Keratinocyte (primary cell): ENCODE measurements at regions not wholly inside any gene's neighbourhood (a gene's known extent, or its start where the extent isn't known, plus 50 kb on each side); places are given as distances from the start of the nearest gene placed in this dataset.

Experiments used
- EZH2 ChIP-seq: IDR thresholded peaks from one replicate; pipeline ENCODE4 v1.6.1; 2012; ENCODE audit warnings: inconsistent platforms, mild to moderate bottlenecking, low read length, moderate library complexity
- TF ChIP-seq, protein P1 (sequence below), 3 experiments: IDR thresholded peaks in 1 of 3; conservative IDR thresholded peaks in 1 of 3; optimal IDR thresholded peaks in 1 of 3; 2 replicates in 2 of 3; 3 replicates in 1 of 3; pipeline versions ENCODE3 to v1.5.1; 2011; ENCODE audit warnings: low read length in 3 of 3, mild to moderate bottlenecking in 3 of 3, moderate library complexity in 2 of 3, control low read depth in 1 of 3, inconsistent platforms in 1 of 3; ENCODE audit not compliant: insufficient read depth in 2 of 3; ENCODE audit errors: extremely low read depth in 1 of 3

DNA sequence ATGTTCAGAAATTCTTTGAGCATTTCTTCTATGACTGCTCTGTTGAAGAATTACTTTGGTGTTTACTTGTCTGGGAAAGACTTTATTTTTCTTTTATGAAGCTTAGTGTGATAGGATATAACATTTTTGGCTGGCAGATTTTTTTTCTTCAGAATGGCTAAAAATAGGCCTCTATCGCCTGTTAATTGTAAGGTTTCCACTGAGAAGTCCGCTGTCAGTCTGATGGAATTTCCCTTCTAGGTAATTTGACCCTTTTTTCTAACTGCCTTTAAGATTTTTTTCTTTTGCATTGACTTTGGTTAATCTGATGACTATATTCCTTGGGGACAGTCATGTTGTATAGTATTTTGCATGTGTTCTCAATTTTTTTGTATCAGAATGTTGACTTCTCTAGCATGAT, 590.7 kb downstream of the ADCYAP1 start:
- TF ChIP-seq, protein P1, sequence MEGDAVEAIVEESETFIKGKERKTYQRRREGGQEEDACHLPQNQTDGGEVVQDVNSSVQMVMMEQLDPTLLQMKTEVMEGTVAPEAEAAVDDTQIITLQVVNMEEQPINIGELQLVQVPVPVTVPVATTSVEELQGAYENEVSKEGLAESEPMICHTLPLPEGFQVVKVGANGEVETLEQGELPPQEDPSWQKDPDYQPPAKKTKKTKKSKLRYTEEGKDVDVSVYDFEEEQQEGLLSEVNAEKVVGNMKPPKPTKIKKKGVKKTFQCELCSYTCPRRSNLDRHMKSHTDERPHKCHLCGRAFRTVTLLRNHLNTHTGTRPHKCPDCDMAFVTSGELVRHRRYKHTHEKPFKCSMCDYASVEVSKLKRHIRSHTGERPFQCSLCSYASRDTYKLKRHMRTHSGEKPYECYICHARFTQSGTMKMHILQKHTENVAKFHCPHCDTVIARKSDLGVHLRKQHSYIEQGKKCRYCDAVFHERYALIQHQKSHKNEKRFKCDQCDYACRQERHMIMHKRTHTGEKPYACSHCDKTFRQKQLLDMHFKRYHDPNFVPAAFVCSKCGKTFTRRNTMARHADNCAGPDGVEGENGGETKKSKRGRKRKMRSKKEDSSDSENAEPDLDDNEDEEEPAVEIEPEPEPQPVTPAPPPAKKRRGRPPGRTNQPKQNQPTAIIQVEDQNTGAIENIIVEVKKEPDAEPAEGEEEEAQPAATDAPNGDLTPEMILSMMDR (optimal IDR thresholded peaks at IDR 0.05 in 1 of 3, IDR thresholded peaks at IDR 0.05 in 1 of 3, conservative IDR thresholded peaks at IDR 0.05 in 1 of 3; ENCODE audit: extremely low read depth in 1 of 3, insufficient read depth in 2 of 3, low read length in 3 of 3), result no peak
- TF ChIP-seq EZH2, result no peak
